SK-N-SH treated with all-trans-retinoic acid at 6 μM for 48 hours (cell line): ENCODE measurements at regions not wholly inside any gene's neighbourhood (a gene's known extent, or its start where the extent isn't known, plus 50 kb on each side); places are given as distances from the start of the nearest gene placed in this dataset.

Source experiments
- ATAC-seq: fragments of 200-7000 bp; cut with Tn5 transposase; 3 replicates; pipeline ENCODE4 v1.9.1; 2020; ENCODE audit warnings: mild to moderate bottlenecking, moderate library complexity
- ARNTL ChIP-seq: fragments of 450-650 bp; formaldehyde crosslinking; IDR thresholded peaks from 2 replicates; pipeline ENCODE4 v1.5.0; 2020; ENCODE audit warnings: low read depth, mild to moderate bottlenecking, moderate library complexity, borderline replicate concordance
- BACH2 ChIP-seq: fragments of 250-450 bp; sonication (Bioruptor Pico); IDR thresholded peaks from 2 replicates; pipeline ENCODE4 v1.9.0; 2021; ENCODE audit warnings: mild to moderate bottlenecking, borderline replicate concordance
- CSDC2 ChIP-seq: fragments of 250-450 bp; sonication (Bioruptor Pico); IDR thresholded peaks from 2 replicates; pipeline ENCODE4 v1.5.0; 2020; ENCODE audit warnings: mild to moderate bottlenecking, moderate library complexity
- CSRNP3 ChIP-seq: fragments of 250-450 bp; sonication (Bioruptor Pico); IDR thresholded peaks from 2 replicates; pipeline ENCODE4 v1.5.1; 2021; ENCODE audit warnings: mild to moderate bottlenecking, moderate library complexity
- GLIS3 ChIP-seq: fragments of 250-450 bp; sonication (Bioruptor Pico); IDR thresholded peaks from 2 replicates; pipeline ENCODE4 v1.5.0; 2020; ENCODE audit warnings: mild to moderate bottlenecking, moderate library complexity
- ISL1 ChIP-seq: fragments of 250-450 bp; sonication (Bioruptor Pico); IDR thresholded peaks from 2 replicates; pipeline ENCODE4 v2.1.2; 2022; ENCODE audit warnings: mild to moderate bottlenecking, moderate library complexity
- OSR1 ChIP-seq: fragments of 250-450 bp; sonication (Bioruptor Pico); IDR thresholded peaks from 2 replicates; pipeline ENCODE4 v1.8.0; 2022; ENCODE audit warnings: moderate library complexity, mild to moderate bottlenecking, inconsistent platforms
- RARB ChIP-seq: fragments of 250-450 bp; sonication (Bioruptor Pico); IDR thresholded peaks from 2 replicates; pipeline ENCODE4 v1.8.0; 2021; ENCODE audit warnings: mild to moderate bottlenecking, moderate library complexity
- SNAI2 ChIP-seq: fragments of 250-450 bp; sonication (Bioruptor Pico); IDR thresholded peaks from 2 replicates; pipeline ENCODE4 v1.5.0; 2020; ENCODE audit warnings: mild to moderate bottlenecking, moderate library complexity
- TCF4 ChIP-seq: fragments of 250-450 bp; sonication (Bioruptor Pico); IDR thresholded peaks from 2 replicates; pipeline ENCODE4 v1.8.0; 2021; ENCODE audit warnings: mild to moderate bottlenecking, moderate library complexity, borderline replicate concordance
- TOX ChIP-seq: fragments of 250-450 bp; sonication (Bioruptor Pico); IDR thresholded peaks from 2 replicates; pipeline ENCODE4 v1.8.0; 2021; ENCODE audit warnings: mild to moderate bottlenecking, moderate library complexity, borderline replicate concordance
- TSHZ2 ChIP-seq: fragments of 250-450 bp; sonication (Bioruptor Pico); IDR thresholded peaks from 2 replicates; pipeline ENCODE4 v1.5.0; 2020; ENCODE audit warnings: mild to moderate bottlenecking, moderate library complexity
- ZC3H10 ChIP-seq: fragments of 250-450 bp; sonication (Bioruptor Pico); IDR thresholded peaks from 2 replicates; pipeline ENCODE4 v1.5.1; 2021; ENCODE audit warnings: mild to moderate bottlenecking, moderate library complexity
- ZFP3 ChIP-seq: fragments of 250-450 bp; sonication (Bioruptor Pico); IDR thresholded peaks from 2 replicates; pipeline ENCODE4 v1.5.0; 2020; ENCODE audit warnings: mild to moderate bottlenecking, moderate library complexity
- ZNF565 ChIP-seq: fragments of 450-650 bp; formaldehyde crosslinking; conservative IDR thresholded peaks from 2 replicates; pipeline ENCODE4 v1.5.0; 2020; ENCODE audit warnings: low read depth, mild to moderate bottlenecking, moderate library complexity
- ZNF70 ChIP-seq: fragments of 450-650 bp; formaldehyde crosslinking; IDR thresholded peaks from 2 replicates; pipeline ENCODE4 v1.5.0; 2020; ENCODE audit warnings: mild to moderate bottlenecking, moderate library complexity
- TF ChIP-seq, protein P1 (sequence below): fragments of 250-450 bp; sonication (Bioruptor Pico); IDR thresholded peaks from 2 replicates; pipeline ENCODE4 v1.5.1; 2020; ENCODE audit warnings: low read depth, mild to moderate bottlenecking, moderate library complexity
- TF ChIP-seq, protein P2 (sequence below): fragments of 250-450 bp; sonication (Bioruptor Pico); IDR thresholded peaks from 2 replicates; pipeline ENCODE4 v1.8.0; 2021; ENCODE audit warnings: low read depth, mild to moderate bottlenecking, moderate library complexity, borderline replicate concordance
- TF ChIP-seq, protein P3 (sequence below): fragments of 250-450 bp; sonication (Bioruptor Pico); IDR thresholded peaks from 2 replicates; pipeline ENCODE4 v1.8.0; 2020; ENCODE audit warnings: mild to moderate bottlenecking, moderate library complexity, borderline replicate concordance

DNA sequence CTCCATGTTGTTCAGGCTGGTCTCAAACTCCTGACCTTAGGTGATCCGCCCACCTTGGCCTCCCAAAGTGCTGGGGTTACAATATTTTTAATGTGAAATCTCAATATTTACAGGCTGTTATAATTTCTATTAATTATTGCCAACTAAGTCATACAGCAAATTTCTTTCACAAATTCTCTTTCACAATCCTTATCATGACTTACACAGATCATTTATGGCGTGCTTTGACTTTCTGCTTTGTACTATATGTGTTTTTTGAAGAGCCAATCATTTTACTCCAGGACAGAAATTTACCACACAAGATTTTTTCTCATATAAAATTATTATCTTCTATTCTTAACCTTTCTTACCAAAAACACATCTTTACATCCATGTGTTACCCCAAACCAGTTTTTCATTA is 1729.9 kb downstream of the NCAM2 start:
- TF ChIP-seq SNAI2 (CRISPR knock-in tag), result no peak
- TF ChIP-seq ARNTL, result no peak
- no peak for TF ChIP-seq GLIS3 (CRISPR knock-in tag)
- TF ChIP-seq RARB, result no peak
- TF ChIP-seq CSRNP3 (CRISPR knock-in tag), result no peak
- TF ChIP-seq OSR1 (CRISPR knock-in tag), result no peak
- TF ChIP-seq, protein P1, sequence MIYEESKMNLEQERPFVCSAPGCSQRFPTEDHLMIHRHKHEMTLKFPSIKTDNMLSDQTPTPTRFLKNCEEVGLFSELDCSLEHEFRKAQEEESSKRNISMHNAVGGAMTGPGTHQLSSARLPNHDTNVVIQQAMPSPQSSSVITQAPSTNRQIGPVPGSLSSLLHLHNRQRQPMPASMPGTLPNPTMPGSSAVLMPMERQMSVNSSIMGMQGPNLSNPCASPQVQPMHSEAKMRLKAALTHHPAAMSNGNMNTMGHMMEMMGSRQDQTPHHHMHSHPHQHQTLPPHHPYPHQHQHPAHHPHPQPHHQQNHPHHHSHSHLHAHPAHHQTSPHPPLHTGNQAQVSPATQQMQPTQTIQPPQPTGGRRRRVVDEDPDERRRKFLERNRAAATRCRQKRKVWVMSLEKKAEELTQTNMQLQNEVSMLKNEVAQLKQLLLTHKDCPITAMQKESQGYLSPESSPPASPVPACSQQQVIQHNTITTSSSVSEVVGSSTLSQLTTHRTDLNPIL (CRISPR knock-in tag), result no peak
- no peak for TF ChIP-seq TSHZ2 (CRISPR knock-in tag)
- TF ChIP-seq ZFP3 (CRISPR knock-in tag), result no peak
- no peak for TF ChIP-seq CSDC2 (CRISPR knock-in tag)
- TF ChIP-seq ZC3H10 (CRISPR knock-in tag), result no peak
- no peak for TF ChIP-seq ZNF70 (CRISPR knock-in tag)
- TF ChIP-seq TOX, result no peak
- TF ChIP-seq, protein P2, sequence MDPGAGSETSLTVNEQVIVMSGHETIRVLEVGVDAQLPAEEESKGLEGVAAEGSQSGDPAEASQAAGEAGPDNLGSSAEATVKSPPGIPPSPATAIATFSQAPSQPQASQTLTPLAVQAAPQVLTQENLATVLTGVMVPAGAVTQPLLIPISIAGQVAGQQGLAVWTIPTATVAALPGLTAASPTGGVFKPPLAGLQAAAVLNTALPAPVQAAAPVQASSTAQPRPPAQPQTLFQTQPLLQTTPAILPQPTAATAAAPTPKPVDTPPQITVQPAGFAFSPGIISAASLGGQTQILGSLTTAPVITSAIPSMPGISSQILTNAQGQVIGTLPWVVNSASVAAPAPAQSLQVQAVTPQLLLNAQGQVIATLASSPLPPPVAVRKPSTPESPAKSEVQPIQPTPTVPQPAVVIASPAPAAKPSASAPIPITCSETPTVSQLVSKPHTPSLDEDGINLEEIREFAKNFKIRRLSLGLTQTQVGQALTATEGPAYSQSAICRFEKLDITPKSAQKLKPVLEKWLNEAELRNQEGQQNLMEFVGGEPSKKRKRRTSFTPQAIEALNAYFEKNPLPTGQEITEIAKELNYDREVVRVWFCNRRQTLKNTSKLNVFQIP (CRISPR knock-in tag), result no peak
- no peak for TF ChIP-seq ZNF565 (CRISPR knock-in tag)
- ATAC-seq, result no peak

- TF ChIP-seq, protein P3, sequence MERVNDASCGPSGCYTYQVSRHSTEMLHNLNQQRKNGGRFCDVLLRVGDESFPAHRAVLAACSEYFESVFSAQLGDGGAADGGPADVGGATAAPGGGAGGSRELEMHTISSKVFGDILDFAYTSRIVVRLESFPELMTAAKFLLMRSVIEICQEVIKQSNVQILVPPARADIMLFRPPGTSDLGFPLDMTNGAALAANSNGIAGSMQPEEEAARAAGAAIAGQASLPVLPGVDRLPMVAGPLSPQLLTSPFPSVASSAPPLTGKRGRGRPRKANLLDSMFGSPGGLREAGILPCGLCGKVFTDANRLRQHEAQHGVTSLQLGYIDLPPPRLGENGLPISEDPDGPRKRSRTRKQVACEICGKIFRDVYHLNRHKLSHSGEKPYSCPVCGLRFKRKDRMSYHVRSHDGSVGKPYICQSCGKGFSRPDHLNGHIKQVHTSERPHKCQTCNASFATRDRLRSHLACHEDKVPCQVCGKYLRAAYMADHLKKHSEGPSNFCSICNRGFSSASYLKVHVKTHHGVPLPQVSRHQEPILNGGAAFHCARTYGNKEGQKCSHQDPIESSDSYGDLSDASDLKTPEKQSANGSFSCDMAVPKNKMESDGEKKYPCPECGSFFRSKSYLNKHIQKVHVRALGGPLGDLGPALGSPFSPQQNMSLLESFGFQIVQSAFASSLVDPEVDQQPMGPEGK, result no peak
- peak; percentile 80 for TF ChIP-seq TCF4
- no peak for TF ChIP-seq GLIS3 (CRISPR knock-in tag)
- TF ChIP-seq SNAI2 (CRISPR knock-in tag), result no peak
- TF ChIP-seq ZC3H10 (CRISPR knock-in tag), result no peak
- TF ChIP-seq BACH2 (CRISPR knock-in tag), result no peak
- TF ChIP-seq TSHZ2 (CRISPR knock-in tag), result peak; percentile 92; the same call in 1 of the 2 replicates
- TF ChIP-seq ISL1 (CRISPR knock-in tag), result peak; percentile 51
- ATAC-seq, result no peak
Observed at GRCh38 chr21:22743085-22743484, 1744.9 kb downstream of the NCAM2 start.
